CD4-positive, alpha-beta T cell treated with Interleukin-4 for 1 hour (primary cell): ENCODE measurements at regions not wholly inside any gene's neighbourhood (a gene's known extent, or its start where the extent isn't known, plus 50 kb on each side); places are given as distances from the start of the nearest gene placed in this dataset.

Experiments used
- DNase-seq, 2 donors: peaks; one replicate each; pipeline ENCODE4 v3.0.0-alpha.2; 2020 to 2022

DNA sequence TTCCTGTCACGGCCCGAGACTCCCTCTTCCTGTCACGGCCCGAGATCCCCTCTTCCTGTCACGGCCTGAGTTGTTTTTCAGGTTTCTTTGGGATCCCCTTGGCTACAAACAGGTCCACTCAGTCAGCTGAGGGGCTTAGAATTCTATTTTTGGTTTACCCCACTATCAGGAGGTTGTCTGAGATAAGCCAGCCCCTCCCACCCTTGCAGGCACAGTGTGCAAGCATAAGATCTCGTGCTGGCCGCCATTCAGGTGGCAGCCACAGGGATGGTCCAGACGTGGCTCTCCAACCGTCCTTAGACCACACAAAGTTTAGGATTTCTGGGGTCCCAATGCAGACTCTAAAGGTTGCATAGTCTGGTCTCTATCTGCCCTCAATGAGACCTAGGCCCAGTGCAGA is 186.0 kb upstream of the PLCXD1 start:
- DNase-seq = peak in 1 of 2 donors; percentile 8
